ENCODE measurements at regions not wholly inside any gene's neighbourhood (a gene's known extent, or its start where the extent isn't known, plus 50 kb on each side); places are given as distances from the start of the nearest gene placed in this dataset.

DNA sequence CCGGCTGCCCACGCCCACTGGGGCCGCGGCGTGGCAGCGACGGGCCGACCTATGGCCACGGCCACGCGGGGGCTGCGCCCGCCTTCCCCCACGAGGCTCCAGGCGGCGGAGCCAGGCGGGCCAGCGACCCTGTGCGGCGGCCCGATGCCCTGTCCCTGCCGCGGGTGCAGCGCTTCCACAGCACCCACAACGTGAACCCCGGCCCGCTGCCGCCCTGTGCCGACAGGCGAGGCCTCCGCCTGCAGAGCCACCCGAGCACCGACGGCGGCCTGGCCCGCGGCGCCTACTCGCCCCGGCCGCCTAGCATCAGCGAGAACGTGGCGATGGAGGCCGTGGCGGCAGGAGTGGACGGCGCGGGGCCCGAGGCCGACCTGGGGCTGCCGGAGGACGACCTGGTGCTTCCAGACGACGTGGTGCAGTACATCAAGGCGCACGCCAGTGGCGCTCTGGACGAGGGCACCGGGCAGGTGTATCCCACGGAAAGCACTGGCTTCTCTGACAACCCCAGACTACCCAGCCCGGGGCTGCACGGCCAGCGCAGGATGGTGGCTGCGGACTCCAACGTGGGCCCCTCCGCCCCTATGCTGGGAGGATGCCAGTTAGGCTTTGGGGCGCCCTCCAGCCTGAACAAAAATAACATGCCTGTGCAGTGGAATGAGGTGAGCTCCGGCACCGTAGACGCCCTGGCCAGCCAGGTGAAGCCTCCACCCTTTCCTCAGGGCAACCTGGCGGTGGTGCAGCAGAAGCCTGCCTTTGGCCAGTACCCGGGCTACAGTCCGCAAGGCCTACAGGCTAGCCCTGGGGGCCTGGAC is 253.2 kb downstream of the GLI2 start:
- Mint-ChIP-seq H3K4me3 (no peak overlapping the region), H3K27me3 (ENCODE audit: low read depth, poor library complexity) (peaks cover 25% of the 10 kb centered on the region), H3K27ac (no peak overlapping the region), H3K36me3 (ENCODE audit: low read depth) (peaks cover 59% of the 10 kb centered on the region), H3K4me1 (no peaks in the 10 kb centered on the region), H3K9me3 (no peaks in the 10 kb centered on the region)
- TF ChIP-seq, protein P1, sequence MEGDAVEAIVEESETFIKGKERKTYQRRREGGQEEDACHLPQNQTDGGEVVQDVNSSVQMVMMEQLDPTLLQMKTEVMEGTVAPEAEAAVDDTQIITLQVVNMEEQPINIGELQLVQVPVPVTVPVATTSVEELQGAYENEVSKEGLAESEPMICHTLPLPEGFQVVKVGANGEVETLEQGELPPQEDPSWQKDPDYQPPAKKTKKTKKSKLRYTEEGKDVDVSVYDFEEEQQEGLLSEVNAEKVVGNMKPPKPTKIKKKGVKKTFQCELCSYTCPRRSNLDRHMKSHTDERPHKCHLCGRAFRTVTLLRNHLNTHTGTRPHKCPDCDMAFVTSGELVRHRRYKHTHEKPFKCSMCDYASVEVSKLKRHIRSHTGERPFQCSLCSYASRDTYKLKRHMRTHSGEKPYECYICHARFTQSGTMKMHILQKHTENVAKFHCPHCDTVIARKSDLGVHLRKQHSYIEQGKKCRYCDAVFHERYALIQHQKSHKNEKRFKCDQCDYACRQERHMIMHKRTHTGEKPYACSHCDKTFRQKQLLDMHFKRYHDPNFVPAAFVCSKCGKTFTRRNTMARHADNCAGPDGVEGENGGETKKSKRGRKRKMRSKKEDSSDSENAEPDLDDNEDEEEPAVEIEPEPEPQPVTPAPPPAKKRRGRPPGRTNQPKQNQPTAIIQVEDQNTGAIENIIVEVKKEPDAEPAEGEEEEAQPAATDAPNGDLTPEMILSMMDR (IDR thresholded peaks at IDR 0.05), result no peak
- DNase-seq, result no peak

DNA sequence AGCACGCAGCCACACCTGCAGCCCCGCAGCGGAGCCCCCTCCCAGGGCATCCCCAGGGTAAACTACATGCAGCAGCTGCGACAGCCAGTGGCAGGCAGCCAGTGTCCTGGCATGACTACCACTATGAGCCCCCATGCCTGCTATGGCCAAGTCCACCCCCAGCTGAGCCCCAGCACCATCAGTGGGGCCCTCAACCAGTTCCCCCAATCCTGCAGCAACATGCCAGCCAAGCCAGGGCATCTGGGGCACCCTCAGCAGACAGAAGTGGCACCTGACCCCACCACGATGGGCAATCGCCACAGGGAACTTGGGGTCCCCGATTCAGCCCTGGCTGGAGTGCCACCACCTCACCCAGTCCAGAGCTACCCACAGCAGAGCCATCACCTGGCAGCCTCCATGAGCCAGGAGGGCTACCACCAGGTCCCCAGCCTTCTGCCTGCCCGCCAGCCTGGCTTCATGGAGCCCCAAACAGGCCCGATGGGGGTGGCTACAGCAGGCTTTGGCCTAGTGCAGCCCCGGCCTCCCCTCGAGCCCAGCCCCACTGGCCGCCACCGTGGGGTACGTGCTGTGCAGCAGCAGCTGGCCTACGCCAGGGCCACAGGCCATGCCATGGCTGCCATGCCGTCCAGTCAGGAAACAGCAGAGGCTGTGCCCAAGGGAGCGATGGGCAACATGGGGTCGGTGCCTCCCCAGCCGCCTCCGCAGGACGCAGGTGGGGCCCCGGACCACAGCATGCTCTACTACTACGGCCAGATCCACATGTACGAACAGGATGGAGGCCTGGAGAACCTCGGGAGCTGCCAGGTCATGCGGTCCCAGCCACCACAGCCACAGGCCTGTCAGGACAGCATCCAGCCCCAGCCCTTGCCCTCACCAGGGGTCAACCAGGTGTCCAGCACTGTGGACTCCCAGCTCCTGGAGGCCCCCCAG is 254.1 kb downstream of the GLI2 start:
- TF ChIP-seq, protein P1 (IDR thresholded peaks at IDR 0.05), result no peak

DNA sequence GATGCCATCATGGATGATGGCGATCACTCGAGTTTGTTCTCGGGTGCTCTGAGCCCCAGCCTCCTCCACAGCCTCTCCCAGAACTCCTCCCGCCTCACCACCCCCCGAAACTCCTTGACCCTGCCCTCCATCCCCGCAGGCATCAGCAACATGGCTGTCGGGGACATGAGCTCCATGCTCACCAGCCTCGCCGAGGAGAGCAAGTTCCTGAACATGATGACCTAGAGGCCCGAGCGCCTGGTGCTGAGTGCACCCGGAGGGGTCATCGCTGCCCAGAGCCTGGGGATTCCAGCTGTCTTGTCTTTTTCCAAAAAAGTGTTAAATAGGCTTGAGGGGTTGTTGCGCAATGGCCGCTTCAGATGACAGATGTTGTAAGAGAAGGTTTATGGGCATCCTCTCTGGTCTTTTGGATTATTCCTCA is 254.8 kb downstream of the GLI2 start:
- no peak for DNase-seq
- H3K27me3 Mint-ChIP-seq (ENCODE audit: low read depth, poor library complexity), result peaks cover 37% of the 10 kb centered on the region
- TF ChIP-seq, protein P1 (IDR thresholded peaks at IDR 0.05), result no peak

More for the DNA sequence above, 254.1 kb downstream of the GLI2 start:
- H3K4me3 Mint-ChIP-seq, result no peak overlapping the region
- H3K27ac Mint-ChIP-seq, result no peak overlapping the region
- H3K27me3 Mint-ChIP-seq (ENCODE audit: low read depth, poor library complexity), result peaks cover 33% of the 10 kb centered on the region
- no peak for DNase-seq
- peaks cover 57% of the 10 kb centered on the region for H3K36me3 Mint-ChIP-seq (ENCODE audit: low read depth)
- H3K4me1 Mint-ChIP-seq, result no peaks in the 10 kb centered on the region
- no peaks in the 10 kb centered on the region for H3K9me3 Mint-ChIP-seq

DNA sequence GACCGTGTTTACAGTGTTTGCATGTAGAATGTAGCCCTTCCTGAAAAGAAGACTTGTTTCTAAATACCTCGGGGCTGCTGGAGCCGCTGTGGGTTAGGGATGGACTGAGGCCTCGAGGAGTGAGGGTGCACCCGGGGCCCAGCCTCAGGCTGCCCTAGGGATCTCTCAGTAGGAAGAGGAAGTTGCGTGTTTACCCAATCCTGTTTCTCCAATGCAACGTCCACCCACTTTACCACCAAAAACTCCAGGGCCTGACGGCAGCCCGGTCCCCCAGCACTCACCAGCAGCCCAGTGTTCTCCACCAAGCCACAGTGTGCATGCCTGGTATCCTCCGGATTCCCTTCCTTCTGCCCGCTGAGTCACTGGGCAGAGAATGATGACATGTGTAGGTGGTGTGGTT is 255.8 kb downstream of the GLI2 start:
- Mint-ChIP-seq H3K36me3 (ENCODE audit: low read depth) (peaks cover 46% of the 10 kb centered on the region), H3K27ac (no peak overlapping the region), H3K27me3 (ENCODE audit: low read depth, poor library complexity) (peaks cover 44% of the 10 kb centered on the region), H3K4me3 (no peak overlapping the region), H3K9me3 (no peaks in the 10 kb centered on the region), H3K4me1 (no peaks in the 10 kb centered on the region)
- DNase-seq, result no peak
- TF ChIP-seq, protein P1 (IDR thresholded peaks at IDR 0.05), result no peak

More for the DNA sequence above, 254.8 kb downstream of the GLI2 start:
- no peaks in the 10 kb centered on the region for H3K9me3 Mint-ChIP-seq
- H3K36me3 Mint-ChIP-seq (ENCODE audit: low read depth), result peaks cover 52% of the 10 kb centered on the region
- H3K4me1 Mint-ChIP-seq, result no peaks in the 10 kb centered on the region
- H3K4me3 Mint-ChIP-seq, result no peak overlapping the region
- no peak overlapping the region for H3K27ac Mint-ChIP-seq

DNA sequence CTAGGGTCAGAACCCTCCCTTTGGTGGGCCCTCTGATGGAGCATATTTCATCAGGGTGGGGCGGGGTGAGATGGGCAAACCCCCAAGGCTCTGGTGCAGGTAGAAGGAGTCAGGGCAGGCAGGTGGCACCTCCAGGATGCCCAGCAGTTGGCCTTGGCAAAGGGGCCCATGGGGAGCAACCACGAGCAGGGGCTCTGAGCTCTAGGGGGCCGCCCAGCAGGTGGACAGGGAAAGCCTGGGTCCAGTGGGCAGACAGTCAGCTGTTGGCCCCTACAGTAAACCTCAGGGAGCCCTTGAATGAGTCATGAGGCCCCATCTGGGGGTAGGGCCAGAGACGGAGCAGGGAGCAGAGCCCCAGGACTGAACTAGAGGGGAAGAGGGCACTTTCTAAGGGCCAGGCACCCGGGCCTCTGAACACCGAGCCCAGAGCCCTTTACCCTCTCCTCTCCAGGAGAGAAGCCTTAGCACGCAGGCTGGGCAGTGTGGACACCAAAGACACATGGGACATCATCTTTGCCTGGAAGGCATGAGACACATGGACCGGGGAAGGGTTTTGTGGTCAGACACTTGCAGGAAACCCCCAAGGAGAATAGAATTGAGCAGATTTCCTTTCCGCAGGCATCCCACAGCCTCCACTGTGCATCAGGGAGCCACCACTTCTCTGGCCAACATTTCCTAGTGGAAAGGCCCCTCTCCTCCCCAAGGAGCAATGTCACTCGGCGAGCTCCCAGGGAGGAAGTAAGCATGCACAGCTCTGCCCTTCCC is 257.3 kb downstream of the GLI2 start:
- peaks cover 42% of the 10 kb centered on the region for H3K36me3 Mint-ChIP-seq (ENCODE audit: low read depth)
- H3K4me1 Mint-ChIP-seq, result no peaks in the 10 kb centered on the region
- H3K27me3 Mint-ChIP-seq (ENCODE audit: low read depth, poor library complexity), result peaks cover 56% of the 10 kb centered on the region
- no peak overlapping the region for H3K27ac Mint-ChIP-seq
- peaks cover 8% of the 10 kb centered on the region for H3K9me3 Mint-ChIP-seq
- TF ChIP-seq, protein P1 (IDR thresholded peaks at IDR 0.05), result no peak
- no peak for DNase-seq
- H3K4me3 Mint-ChIP-seq, result no peak overlapping the region
